ENCODE measurements at regions not wholly inside any gene's neighbourhood (a gene's known extent, or its start where the extent isn't known, plus 50 kb on each side); places are given as distances from the start of the nearest gene placed in this dataset.

- TF ChIP-seq POLR2A (IDR thresholded peaks at IDR 0.05) (no peak), CTCF (IDR thresholded peaks at IDR 0.05) (no peak)
These were observed 119.0 kb upstream of the SORCS3 start for GRCh38 chr10:104521901-104522694.
